ENCODE measurements at regions not wholly inside any gene's neighbourhood (a gene's known extent, or its start where the extent isn't known, plus 50 kb on each side); places are given as distances from the start of the nearest gene placed in this dataset.
"Not testable (repeated sequence)": the region's sequence is repeated elsewhere in the genome, so short reads cannot be mapped to it uniquely, and the experiment has no call there.

DNA sequence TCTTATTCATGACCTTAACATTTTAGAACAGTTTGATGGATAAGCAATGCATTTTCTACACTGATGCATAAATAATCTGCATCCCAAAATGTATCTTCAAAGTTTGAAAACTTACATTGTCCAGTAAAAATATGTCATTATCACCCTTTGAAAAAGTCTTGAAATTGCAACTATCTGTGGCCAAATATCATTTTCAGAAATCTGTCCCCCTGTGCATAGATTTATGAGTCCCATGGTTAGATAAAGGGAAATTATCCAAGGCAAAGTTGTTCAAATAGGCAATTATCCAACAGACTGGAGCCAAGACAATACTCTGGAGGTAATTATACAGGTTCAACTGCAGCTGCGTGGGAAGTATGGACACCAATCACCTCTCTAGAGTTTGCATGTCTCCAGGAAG lies 182.5 kb upstream of the INTU start:
- DNase-seq, result no peak

DNA sequence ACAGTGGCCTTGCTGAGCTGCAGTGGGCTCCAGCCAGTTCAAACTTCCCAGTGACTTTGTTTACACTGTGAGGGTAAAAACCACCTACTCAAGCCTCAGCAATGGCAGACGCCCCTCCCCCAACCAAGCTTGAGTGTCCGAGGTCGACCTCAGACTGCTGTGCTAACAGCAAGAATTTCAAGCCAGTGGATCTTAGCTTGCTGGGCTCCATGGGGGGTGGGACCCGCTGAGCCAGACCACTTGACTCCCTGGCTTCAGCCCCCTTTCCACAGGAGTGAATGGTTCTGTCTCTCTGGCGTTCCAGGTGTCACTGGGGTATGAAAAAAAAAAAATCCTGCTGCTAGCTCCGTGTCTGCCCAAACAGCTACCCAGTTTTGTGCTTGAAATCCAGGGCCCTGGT lies 168.9 kb upstream of the INTU start:
- no peak for DNase-seq

DNA sequence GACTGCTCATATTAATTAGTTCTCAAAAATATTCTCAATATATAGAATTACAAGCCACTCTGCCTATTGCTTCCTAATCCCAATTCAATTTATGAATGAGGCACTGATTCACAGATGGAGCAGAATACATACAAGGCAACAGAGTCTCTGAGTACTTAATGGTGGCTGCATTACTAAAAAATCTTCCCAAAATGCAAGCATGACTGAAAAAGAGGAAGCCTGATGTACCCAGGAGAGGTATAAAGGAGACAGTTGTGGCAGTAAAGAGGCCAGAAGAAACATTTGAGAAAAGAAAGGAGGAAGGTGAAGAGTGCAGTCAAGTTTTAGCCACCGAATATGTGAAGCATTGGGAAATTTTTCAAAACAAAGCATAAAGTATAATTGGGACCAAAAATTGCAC lies 163.2 kb upstream of the INTU start:
- no peak for DNase-seq

DNA sequence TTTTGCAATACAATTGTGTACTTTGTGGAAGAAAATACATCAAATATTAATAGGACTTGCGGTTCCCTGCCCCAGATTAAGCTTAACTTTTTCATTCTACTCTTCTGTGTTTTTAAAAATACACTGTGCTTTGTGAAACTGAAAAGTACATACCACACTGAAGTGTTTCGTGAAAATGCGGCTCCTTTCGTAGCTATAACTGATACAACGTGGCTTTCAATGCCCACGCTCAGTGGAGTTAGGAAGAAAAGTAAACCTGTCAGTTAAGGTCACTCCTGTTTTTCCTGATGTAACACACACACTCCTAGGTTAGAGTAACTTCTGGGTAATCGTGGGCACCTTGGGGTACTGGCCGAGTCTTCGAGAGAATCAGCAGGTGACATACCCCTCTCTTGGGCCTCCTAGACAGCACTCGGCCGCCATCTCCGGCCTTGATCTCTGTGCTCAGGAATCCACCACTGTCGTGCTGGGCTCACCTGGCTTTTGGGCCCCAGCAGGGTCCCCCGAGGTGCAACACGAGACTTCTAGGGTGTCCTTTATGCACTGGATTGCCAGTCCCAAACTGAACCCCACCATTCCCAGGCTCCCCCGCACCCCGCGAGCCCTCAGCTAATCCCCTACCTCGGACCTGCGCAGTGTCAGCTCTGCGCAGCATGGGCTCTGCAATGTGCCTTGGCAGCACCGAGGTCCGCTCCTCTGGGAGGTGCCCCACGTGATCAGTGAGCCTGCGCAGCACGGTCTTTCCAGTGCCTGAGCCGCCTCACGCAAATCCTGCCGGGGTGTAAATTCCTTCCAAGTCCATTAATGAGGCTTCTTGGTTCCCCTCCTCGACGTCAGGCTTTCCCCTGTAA lies 162.6 kb upstream of the INTU start:
- DNase-seq, result no peak

DNA sequence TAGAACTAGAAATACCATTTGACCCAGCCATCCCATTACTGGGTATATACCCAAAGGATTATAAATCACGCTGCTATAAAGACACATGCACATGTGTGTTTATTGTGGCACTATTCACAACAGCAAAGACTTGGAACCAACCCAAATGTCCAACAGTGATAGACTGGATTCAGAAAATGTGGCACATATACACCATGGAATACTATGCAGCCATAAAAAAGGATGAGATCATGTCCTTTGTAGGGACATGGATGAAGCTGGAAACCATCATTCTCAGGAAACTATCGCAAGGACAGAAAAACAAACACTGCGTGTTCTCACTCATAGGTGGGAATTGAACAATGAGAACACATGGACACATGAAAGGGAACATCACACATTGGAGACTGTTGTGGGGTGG lies 154.5 kb upstream of the INTU start:
- DNase-seq, result not testable (repeated sequence)

DNA sequence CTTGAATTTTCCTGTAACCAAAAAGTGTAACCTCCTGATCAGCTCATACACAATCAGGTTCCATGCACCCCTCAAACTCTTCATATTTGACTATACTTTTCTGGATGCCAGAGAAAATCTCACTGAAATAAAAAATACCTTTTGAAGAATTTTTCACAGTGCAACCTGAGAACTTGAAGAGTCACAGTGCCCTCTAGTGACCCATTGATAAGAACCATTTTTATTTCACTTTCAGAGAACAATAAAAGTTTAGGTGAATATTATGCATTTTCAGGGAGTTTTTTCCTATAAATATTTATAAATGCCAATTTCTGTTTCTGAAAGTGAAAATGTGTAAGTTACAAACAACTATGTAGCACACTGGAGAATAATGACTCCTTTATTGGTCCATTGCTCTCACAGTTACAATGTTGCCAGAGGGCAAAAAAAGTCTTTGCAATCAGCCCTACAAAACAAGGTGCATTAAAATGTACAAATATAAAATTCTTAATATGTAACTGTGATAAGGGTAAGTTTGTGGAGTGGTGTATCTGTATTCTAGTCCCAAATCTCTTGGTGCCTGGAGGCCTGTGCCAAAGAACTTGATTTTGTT lies 153.6 kb upstream of the INTU start:
- DNase-seq, result peak; percentile 42

DNA sequence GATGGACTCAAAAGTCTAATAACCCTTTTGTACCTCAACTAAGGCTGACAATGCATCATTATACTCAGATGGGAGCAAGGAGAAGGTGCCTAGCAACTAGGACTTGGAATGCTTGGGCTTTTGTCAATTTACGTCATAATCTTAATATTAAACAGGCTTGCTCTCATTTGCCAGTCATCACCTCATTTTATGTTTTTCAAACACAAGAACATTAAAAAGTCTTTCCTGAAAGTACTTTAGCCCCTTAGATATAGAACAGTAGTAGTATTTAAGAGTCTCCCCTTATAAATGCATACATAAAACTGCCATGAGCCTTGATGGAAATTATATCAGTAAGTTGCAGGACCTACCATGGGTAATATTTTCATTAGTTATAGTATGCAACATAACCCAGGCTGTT lies 150.7 kb upstream of the INTU start:
- DNase-seq, result no peak

DNA sequence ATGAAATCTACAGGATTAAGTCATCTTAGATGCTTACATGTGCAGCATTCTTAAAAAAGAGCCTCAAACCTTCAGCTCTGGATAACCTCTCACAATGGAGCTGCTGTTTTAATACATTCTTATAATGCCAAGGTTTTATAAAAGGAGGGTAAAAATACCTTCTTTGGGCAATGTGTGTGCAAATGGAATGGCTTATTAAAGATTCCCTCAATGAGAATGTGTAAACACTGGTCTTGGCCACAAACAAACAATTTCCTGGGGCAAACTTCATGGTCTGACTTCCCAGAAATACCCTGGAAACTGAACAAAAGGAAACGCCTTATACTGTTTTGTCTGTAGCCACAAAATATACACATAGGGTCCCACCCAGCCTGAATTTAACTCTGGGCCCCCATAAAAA lies 148.6 kb upstream of the INTU start:
- no peak for DNase-seq

DNA sequence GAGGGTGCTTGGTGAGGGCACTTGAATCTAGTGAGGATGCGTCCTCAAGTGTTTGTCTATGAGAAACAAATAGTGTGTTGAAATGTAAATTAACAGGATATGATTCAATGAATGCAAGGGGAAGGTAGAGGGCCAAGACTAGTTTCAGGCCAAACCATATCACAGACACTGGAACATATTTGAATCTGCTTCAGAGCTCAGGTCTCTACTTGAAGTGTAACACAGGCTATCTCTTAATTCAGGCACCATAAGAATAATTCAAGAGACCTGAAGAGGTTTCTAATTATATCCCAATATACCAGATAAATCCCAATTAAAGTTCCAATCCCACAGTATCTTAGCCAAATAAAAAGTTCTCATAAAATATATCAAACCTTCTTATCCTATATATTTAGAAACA lies 146.5 kb upstream of the INTU start:
- no peak for DNase-seq

DNA sequence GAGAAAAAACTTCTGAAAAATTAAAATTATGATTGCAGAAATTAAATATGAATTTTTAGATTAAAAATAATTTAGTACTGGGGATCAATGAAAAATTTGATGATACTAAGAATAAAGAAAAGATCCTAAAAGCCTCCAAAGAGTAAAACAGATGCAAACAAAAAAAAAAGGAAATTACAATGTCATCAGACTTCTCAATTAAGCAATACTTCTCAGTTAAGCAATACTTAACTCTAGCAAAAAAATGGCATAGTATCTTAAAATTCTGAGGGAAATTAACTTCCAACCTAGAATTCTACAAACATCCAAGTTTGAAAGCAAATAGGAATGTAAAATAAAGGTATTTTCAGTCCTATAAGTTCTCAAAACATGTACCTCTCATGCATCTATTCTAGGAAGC lies 141.2 kb upstream of the INTU start:
- DNase-seq, result no peak

DNA sequence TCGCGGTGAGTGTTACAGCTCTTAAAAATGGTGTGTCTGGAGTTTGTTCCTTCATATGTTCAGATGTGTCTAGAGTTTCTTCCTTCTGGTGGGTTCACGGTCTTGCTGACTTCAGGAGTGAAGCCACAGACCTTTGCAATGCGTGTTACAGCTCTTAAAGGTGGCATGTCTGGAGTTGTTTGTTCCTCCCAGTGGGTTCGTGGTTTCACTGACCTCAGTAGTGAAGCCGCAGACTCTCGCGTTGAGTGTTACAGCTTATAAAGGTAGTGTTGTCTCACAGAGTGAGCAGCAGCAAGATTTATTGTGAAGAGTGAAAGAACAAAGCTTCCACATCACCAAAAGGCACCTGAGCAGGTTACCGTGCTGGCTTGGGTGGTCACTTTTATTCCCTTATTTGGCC lies 135.9 kb upstream of the INTU start:
- DNase-seq, result not testable (repeated sequence)

DNA sequence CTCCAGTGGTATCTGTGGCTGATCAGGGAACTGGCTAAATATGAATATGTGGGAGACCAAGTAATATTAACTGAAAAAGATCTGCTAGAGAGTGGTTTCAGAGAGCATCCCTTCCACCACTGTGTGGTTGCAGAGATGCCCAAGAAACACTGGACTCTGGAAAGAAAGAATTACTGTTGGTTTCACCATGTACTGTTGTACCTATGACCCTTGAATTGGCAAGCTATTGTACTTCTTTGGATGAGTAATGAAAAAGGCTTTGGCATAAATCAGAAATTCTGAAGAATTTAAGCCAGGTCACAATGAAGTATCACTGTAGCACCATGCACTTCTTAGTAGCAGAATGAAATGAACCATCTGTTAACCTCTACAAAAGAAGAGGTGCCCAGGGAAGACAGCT lies 134.4 kb upstream of the INTU start:
- DNase-seq, result no peak

DNA sequence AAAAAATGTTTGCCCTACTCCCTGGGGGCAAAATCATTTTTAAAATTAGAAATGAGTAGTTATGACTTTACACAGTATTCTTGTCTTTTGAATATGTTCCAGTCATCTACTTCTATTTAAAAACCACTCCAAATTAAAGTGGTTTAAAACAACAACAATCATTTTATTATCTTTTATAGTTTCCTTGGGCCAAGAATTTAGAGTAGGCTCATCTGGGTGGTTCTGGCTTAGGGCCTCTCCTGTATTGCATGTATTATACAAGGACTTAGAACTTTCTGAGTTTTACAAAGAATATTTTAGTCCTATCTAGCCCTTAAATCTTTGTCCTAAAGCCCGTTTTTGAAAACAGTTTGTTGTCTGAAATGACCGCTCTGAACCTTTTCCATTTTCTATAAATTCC lies 132.5 kb upstream of the INTU start:
- no peak for DNase-seq

DNA sequence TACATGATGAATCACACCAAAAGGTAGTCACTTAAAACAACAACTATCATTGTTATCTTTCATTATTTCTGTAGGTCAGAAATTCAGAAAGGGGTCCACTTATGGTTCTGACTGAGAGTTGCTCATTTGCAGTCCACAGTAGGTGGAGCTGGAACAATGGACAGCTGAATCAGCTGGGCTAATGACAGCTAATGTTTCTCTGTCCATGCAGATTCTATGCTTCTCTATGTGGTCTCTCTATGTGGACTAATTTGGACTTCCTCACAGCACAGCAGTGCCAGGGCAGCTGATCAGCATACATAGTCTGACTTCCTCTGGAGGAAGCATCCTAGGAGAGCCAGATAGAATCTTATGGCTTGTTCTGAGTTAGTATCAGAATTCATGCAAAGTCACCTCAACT lies 131.7 kb upstream of the INTU start:
- DNase-seq, result peak; percentile 47

DNA sequence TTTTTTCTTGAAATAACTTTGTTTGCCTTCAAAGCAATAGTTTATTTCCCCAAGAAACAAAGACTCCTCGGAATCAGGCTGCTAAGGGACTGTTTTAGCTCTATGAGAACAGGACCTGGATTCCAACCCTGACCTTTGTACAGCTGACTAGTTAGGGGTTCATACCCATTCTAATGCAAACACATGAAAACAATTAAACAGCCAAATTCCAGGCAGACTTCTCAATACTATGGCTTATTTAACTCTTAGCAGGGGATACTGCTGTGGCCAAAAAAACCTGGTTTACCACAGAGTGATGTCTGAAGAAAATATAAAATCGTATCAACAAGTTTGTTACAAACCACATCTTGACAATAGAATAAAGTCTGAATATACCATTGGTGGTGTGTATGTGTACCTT lies 129.6 kb upstream of the INTU start:
- DNase-seq, result peak; percentile 55

DNA sequence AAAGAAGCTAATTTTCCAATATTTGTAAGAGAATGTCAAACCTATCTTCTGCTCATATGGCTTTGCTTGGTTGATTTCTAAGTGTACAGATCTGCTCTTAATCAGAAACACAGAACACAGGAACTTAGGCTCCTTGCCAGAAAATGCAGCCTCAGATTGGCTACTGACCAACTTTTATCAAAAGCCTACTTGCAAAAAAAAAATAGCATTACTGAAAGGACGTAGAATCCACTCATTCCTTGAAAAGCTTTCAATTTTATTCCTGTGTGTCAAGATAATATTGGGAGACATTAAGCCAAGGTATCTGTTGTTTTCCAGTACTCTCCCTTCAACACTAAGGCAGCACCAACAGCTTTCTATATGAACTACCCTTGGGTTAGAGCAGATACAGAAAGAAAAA lies 127.6 kb upstream of the INTU start:
- peak; percentile 89 for DNase-seq

DNA sequence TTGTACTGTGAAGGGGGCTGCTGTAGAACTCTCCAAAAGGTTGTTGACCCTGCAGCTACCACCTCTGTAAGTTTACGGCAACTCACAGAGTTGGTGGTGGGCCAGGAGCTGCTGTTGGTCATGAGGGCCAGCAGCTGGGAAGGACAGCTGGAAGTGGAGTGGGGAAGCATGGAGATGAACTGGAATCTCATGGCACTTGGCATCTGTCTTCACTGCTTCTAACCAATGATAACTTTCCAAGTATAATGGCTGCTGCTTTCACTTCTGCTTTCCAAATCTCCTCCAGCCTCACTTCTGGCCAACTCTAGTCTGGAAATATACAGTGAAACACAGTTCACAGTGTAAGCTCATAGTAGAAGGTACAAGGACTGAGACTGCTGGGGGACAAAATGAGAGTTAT lies 126.5 kb upstream of the INTU start:
- no peak for DNase-seq

DNA sequence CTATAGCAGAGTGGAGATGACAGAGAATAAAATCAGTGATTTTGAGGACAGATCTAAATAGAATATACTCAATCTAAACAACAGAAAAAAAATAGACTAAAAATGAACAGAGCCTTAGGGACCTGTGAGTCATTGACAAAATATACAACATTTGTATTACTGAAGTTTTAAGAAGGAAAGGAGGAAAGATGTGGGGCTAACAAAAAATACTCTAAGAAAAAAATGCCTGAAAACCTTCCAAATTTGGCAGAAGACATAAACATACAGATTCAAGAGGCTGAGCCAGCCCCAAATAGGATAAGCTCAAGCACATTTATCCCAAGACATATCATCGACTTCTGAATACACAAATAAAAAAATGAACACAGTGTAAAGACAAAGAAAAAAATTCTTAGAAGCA lies 123.6 kb upstream of the INTU start:
- peak; percentile 55 for DNase-seq

DNA sequence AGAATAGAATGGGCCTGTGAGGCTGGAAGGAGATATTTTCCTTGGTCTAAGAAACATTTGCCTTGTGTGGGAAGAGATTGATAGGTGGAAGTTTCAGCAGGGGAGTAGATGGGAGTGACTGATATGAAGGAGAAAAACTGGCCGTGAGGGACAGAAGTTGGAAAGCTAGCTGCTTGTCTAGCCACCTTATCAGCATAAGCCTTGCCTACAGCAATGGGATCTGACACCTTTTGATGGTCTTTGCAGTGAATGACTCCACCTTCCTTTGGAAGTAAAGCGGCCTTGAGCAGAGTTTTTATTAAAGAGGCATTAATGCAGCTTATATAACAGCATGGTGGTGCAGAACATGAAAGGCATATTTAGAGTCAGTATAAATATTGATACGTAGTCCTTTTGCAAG lies 120.1 kb upstream of the INTU start:
- DNase-seq, result not testable (repeated sequence)

DNA sequence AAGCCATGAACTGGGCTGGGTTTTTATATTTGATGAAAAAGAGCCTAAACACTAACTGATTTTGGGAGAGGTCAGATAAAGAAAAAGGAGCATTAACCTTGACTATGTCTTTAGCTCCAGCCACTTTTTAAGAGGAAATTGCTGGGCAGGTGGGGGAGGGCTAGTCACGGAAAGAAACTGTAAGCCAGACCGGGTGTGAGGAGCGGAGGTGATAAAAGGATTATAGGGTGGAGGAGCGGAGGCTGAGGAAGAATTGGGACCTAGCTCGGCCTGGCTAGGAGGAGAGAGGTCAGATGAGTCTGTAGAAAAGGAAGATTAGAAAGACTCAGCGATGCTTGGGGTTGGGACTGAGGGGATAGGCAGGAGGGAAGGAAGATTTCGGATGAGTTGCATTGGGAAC lies 117.5 kb upstream of the INTU start:
- DNase-seq, result not testable (repeated sequence)

DNA sequence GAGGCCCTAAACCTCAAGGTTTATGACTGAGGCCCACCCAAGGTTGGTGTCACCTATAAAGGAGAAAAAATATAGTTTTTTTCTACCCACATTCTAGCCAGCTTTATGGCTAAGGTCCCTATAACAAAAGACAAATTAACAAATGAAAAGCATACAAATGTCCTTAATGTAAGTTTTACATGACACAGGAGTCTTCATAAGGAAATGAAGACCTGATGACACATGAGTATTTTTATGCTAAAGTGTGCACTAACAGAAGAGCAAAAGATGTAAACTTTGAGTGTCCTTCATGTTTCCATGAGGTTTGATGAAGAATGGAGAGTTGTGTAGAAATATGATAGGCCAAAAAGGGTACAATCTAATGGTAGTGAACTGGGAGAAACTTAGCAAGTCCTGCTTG lies 114.7 kb upstream of the INTU start:
- no peak for DNase-seq

DNA sequence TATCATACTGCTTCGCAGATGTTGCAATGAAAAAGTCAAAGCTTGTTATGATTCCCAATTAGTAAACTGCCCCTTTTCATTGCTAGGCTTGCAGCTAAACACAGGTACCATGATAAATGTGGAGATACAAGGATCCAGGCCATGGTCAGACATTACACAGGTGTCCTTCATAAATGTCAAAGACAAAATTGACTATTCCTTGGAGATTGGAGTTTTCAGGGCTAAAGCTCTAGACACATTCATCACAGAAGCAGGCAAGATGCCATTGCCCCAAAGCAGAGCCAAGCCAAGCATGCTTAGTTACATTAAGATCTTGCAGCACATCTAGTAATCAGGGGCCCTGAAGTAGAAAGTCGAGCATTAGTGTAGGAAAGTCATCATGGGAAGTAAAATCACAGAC lies 111.3 kb upstream of the INTU start:
- no peak for DNase-seq

DNA sequence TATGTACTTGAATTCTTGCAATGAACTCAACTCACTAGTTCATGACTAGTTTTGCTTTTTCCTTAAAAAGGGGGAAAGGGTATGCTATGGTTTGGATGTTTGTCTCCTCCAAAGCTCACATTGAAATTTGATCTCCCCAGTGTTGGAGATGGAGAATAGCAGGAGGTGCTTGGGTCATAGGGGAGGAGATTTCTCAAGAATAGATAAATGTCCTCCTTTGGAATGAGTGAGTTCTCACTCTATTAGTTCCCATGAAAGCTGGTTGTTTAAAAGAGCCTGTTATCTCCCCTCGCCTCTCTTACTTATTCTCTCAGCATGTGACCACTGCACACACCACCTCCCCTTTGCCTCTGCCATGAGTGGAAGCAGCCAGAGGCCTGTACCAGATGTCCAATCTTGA lies 109.4 kb upstream of the INTU start:
- DNase-seq, result no peak

DNA sequence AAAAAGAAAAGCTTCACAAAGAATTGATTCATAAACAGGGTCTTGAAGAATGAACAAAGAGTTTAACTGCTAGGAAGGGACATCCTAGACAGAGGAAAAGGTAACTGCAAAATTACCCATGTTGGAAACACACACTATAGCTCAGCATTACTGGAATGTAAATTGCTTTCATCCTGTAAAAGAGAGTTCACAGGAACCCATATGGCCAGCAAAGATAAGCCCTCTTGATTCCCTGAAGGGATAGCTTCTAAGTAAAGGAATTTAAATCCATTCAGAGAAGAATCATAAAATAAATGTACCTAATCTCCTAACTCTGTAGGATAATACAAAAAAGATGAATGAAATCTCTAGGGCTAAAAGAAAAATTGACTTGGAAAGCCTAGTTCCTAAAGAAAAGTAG lies 107.1 kb upstream of the INTU start:
- DNase-seq, result no peak

DNA sequence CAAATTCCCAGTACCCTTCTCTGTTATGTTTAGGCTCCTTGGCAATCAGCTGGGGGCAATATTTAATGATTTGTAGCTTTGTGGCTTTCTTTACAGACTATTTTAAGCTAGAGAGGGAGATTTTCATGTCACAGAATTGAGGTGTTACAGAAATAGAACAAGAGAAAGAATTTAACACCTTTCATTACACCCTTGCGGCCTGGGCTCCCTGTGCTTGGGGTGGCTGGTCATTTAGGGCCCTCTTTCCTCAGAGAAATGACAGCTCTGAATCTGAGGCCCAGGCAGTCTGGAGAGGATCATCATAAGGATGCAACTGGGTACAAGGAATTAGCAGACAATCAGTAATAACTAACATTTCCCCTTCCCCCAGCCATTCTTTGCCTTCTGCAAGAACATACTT lies 104.5 kb upstream of the INTU start:
- DNase-seq, result no peak

Measured in fibroblast of skin of right biceps (primary cell).